Pancreas (tissue), 10 donors: ENCODE measurements at regions not wholly inside any gene's neighbourhood (a gene's known extent, or its start where the extent isn't known, plus 50 kb on each side); places are given as distances from the start of the nearest gene placed in this dataset.

Experiments used
- ATAC-seq, 4 donors: fragments of 200-7000 bp; cut with Tn5 transposase; one replicate each; pipeline versions ENCODE4 v1.8.0 to v1.9.1; 2020; ENCODE audit warnings: mild to moderate bottlenecking in 4 of 4, moderate library complexity in 4 of 4
- DNase-seq, 6 donors: peaks; one replicate each; pipeline ENCODE4 v3.0.0-alpha.2; 2020
- FAIRE-seq: peaks from 2 replicates; lab custom pipeline; 2012; peaks lifted over from hg19 to GRCh38; lab: Jason Lieb, UNC
- H3K27ac ChIP-seq, 4 donors: fragments of 200-600 bp; sonication (generic); 1 replicate in 3 of 4; 2 replicates in 1 of 4; pipeline versions ENCODE4 v1.5.0 to v1.8.0; 2020
- H3K27me3 ChIP-seq, 4 donors: fragments of 200-600 bp; one replicate each; pipeline ENCODE4 v1.8.0; 2021
- H3K36me3 ChIP-seq, 3 donors: fragments of 200-600 bp; sonication (generic) in 1 of 3; one replicate each; pipeline versions ENCODE4 v1.5.0 to v1.8.0; 2020 to 2021
- H3K4me1 ChIP-seq, 3 donors: fragments of 200-600 bp; one replicate each; pipeline ENCODE4 v1.8.0; 2021
- H3K4me3 ChIP-seq, 4 donors: fragments of 200-600 bp; sonication (generic) in 2 of 4; one replicate each; pipeline versions ENCODE4 v1.5.0 to v1.8.0; 2020 to 2021
- H3K9me3 ChIP-seq, 4 donors: fragments of 200-600 bp; one replicate each; pipeline ENCODE4 v1.8.0; 2021
- CTCF ChIP-seq, 4 donors: fragments of 200-600 bp; sonication (generic) in 3 of 4; IDR thresholded peaks; one replicate each; pipeline versions ENCODE4 v1.5.0 to v1.8.0; 2021; ENCODE audit warnings: antibody characterized with exemption in 4 of 4
- WGBS, 2 donors: extraction: QIAGEN DNeasy Blood & Tissue Kit; methylation state at CpG; one replicate each; pipeline ENCODE4 v1.1.7; 2013; 5-methylcytosine and 5-hydroxymethylcytosine counted together
- intact Hi-C, 3 donors: fragments of 100-400 bp; cut with DNase I; formaldehyde crosslinking; loops; one replicate each; pipeline versions ENCODE4 v1.11.1 to v1.14.2; 2022
- donor health status: healthy with polysubstance abuse.
- donor health status: DM: no; HTN: no; CAD: no; lungs with moderate emphysema.
- donor health status: DM: no; HTN: no; CAD: no.
- donor health status: control.
- donor health status: control.
- donor health status: Bipolar disorder and iron deficiency.
- donor health status: DM: yes; HTN: yes; CAD: no.
- donor health status: DM: no; HTN: no; CAD: no.
- donor health status: DM: no; HTN: no; CAD: no.
- donor health status: DM: yes; HTN: yes; CAD: no.

GRCh38 chr2:57544624-57545023 lies 502.0 kb upstream of the VRK2 start:
- Histone ChIP-seq H3K9me3 (no peaks in the 10 kb centered on the region), H3K27me3 (no peaks in the 10 kb centered on the region), H3K4me1 (no peaks in the 10 kb centered on the region), H3K36me3 (no peaks in the 10 kb centered on the region), H3K4me3 (no peak overlapping the region), H3K27ac (no peak overlapping the region)
- no peak for FAIRE-seq
- no peak for ATAC-seq
- no peak for DNase-seq
- no peak for TF ChIP-seq CTCF (IDR thresholded peaks at IDR 0.05)
- intact Hi-C loops = no loop called here

- Histone ChIP-seq H3K27ac (no peak overlapping the region), H3K4me1 (no peaks in the 10 kb centered on the region), H3K9me3 (no peaks in the 10 kb centered on the region), H3K36me3 (no peaks in the 10 kb centered on the region), H3K4me3 (no peak overlapping the region), H3K27me3 (no peaks in the 10 kb centered on the region)
- TF ChIP-seq CTCF (IDR thresholded peaks at IDR 0.05) = no peak
- FAIRE-seq = no peak
- DNase-seq = no peak
- intact Hi-C loops = no loop called here
- no peak for ATAC-seq
These were observed 500.1 kb upstream of the VRK2 start for GRCh38 chr2:57546478-57546877.

- WGBS, 2 donors = 49 to 52% methylated on average over 5 of the region's 5 CpGs
- Histone ChIP-seq H3K36me3 (no peaks in the 10 kb centered on the region), H3K9me3 (no peaks in the 10 kb centered on the region), H3K4me3 (no peak overlapping the region), H3K27ac (no peak overlapping the region), H3K27me3 (no peaks in the 10 kb centered on the region), H3K4me1 (no peaks in the 10 kb centered on the region)
- ATAC-seq (no peak), DNase-seq (no peak), FAIRE-seq (no peak)
- intact Hi-C loops = no loop called here
- no peak for TF ChIP-seq CTCF (IDR thresholded peaks at IDR 0.05)
These were observed 496.9 kb upstream of the VRK2 start for GRCh38 chr2:57549642-57550102.

- 33 to 57% methylated on average over 2 of the region's 2 CpGs for WGBS, 2 donors
- Histone ChIP-seq H3K4me1 (no peaks in the 10 kb centered on the region), H3K36me3 (no peaks in the 10 kb centered on the region), H3K27me3 (no peaks in the 10 kb centered on the region), H3K4me3 (no peak overlapping the region), H3K27ac (no peak overlapping the region), H3K9me3 (no peaks in the 10 kb centered on the region)
- FAIRE-seq (no peak), ATAC-seq (no peak), DNase-seq (no peak)
- intact Hi-C loops = no loop called here
- TF ChIP-seq CTCF (IDR thresholded peaks at IDR 0.05) = no peak
These were observed 495.7 kb upstream of the VRK2 start for GRCh38 chr2:57550912-57551311.

- no peak for TF ChIP-seq CTCF (IDR thresholded peaks at IDR 0.05)
- Histone ChIP-seq H3K27me3 (no peaks in the 10 kb centered on the region), H3K27ac (no peak overlapping the region), H3K36me3 (no peaks in the 10 kb centered on the region), H3K4me3 (no peak overlapping the region), H3K9me3 (no peaks in the 10 kb centered on the region), H3K4me1 (no peaks in the 10 kb centered on the region)
- DNase-seq (no peak), FAIRE-seq (no peak), ATAC-seq (no peak)
- intact Hi-C loops = no loop called here
- WGBS, 2 donors = 72 to 77% methylated on average over 3 of the region's 3 CpGs
These were observed 493.7 kb upstream of the VRK2 start for GRCh38 chr2:57552885-57553284.
